ENCODE measurements at regions not wholly inside any gene's neighbourhood (a gene's known extent, or its start where the extent isn't known, plus 50 kb on each side); places are given as distances from the start of the nearest gene placed in this dataset.

- TF ChIP-seq TAF1 (IDR thresholded peaks at IDR 0.05; ENCODE audit: borderline replicate concordance, insufficient read depth, low read length): no peak
- no peak for TF ChIP-seq POLR2AphosphoS5 (IDR thresholded peaks at IDR 0.05; ENCODE audit: low read depth, low read length)
- no peak for TF ChIP-seq SIN3A (IDR thresholded peaks at IDR 0.05; ENCODE audit: borderline replicate concordance, insufficient read depth, low read length)
These were observed 81.4 kb upstream of the HABP2 start for GRCh38 chr10:113471241-113471996.

Data from PFSK-1 (cell line).